Transverse colon (tissue), 4 donors: ENCODE measurements at regions not wholly inside any gene's neighbourhood (a gene's known extent, or its start where the extent isn't known, plus 50 kb on each side); places are given as distances from the start of the nearest gene placed in this dataset.

Experiments
- DNase-seq: peaks from one replicate; pipeline ENCODE4 v3.0.0-alpha.2; 2019
- H3K27ac ChIP-seq, 4 donors: fragments of 200-600 bp; sonication (generic); 2 replicates each; pipeline ENCODE4 v1.5.1; 2016 to 2018; ENCODE audit warnings: inconsistent platforms in 4 of 4
- H3K27me3 ChIP-seq: fragments of 200-600 bp; sonication (generic); 2 replicates; pipeline ENCODE4 v1.5.1; 2017; ENCODE audit warnings: inconsistent platforms
- H3K36me3 ChIP-seq, 4 donors: fragments of 200-600 bp; sonication (generic); 2 replicates each; pipeline ENCODE4 v1.5.1; 2017 to 2019; ENCODE audit warnings: inconsistent platforms in 4 of 4
- H3K4me1 ChIP-seq, 4 donors: fragments of 200-600 bp; sonication (generic); 2 replicates each; pipeline ENCODE4 v1.5.1; 2017 to 2020; ENCODE audit warnings: inconsistent platforms in 4 of 4
- H3K4me3 ChIP-seq, 4 donors: fragments of 200-600 bp; sonication (generic); 1 replicate in 1 of 4; 2 replicates in 3 of 4; pipeline versions ENCODE4 v1.5.1 to v1.6.1; 2017 to 2019; ENCODE audit warnings: inconsistent platforms in 4 of 4
- H3K9me3 ChIP-seq, 2 donors: fragments of 200-600 bp; sonication (generic); 2 replicates each; pipeline ENCODE4 v1.5.1; 2017 to 2019; ENCODE audit warnings: inconsistent platforms in 2 of 2
- CTCF ChIP-seq, 5 experiments: fragments of 200-600 bp in 3 of 5; fragments of 450-650 bp in 2 of 5; sonication (generic) in 3 of 5; IDR thresholded peaks; 1 replicate in 2 of 5; 2 replicates in 3 of 5; pipeline ENCODE4 v1.5.1; 2016 to 2017; ENCODE audit warnings: antibody characterized with exemption in 5 of 5, inconsistent platforms in 3 of 5, mild to moderate bottlenecking in 2 of 5, moderate library complexity in 1 of 5
- EP300 ChIP-seq: sonication (generic); formaldehyde crosslinking; IDR thresholded peaks from one replicate; pipeline ENCODE4 v1.6.1; 2017; ENCODE audit warnings: antibody characterized with exemption, low read depth
- POLR2A ChIP-seq: fragments of 450-650 bp; IDR thresholded peaks from one replicate; pipeline ENCODE4 v1.6.1; 2016; ENCODE audit warnings: antibody characterized with exemption, mild to moderate bottlenecking, moderate library complexity
- POLR2AphosphoS5 ChIP-seq, 3 donors: sonication (generic); formaldehyde crosslinking; IDR thresholded peaks; one replicate each; pipeline ENCODE4 v1.6.1; 2016; ENCODE audit warnings: antibody characterized with exemption in 3 of 3
- WGBS, 2 donors: methylation state at CpG; one replicate each; pipeline ENCODE4 v1.1.5; 2018; ENCODE audit warnings: low coverage in 1 of 2; 5-methylcytosine and 5-hydroxymethylcytosine counted together
- in situ Hi-C, 4 donors: fragments of 200-750 bp; cut with MboI; loops; one replicate each; pipeline versions ENCODE4 v1.15.0 to v1.15.1; 2017; ENCODE audit warnings: low sequenced_read_pairs in 3 of 4, low pct_ligation_motif_present in 1 of 4, low pct_unique_long_range_greater_than_20kb in 1 of 4
- intact Hi-C: fragments of 100-400 bp; cut with DNase I; formaldehyde crosslinking; loops from one replicate; pipeline ENCODE4 v1.15.1; 2023; ENCODE audit warnings: low total_unique reads

DNA sequence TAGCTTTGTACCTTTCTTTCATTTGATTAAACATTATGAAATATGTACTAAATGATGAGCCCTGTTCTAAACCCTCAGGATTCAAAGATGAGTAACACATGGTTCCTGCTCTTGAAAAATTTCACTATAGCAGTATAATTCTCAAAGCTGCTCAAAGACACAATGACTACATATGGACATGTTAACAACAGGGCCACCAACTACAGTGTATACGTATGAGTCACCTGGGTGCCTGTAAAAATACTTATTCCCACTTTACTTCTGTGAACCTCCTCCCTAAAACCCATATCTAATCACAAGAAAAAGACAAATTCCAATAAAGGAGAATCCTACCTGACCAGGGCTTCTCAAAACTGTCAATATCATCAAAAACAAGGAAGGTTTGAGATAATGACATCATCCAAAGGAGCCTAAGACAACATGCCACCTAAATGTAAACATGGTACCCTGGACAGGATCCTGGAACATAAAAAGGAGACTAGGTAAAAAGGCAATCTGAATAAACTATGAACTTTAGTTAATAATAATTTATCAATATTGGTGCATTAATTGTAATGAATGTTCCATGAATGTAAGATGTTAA lies 84.7 kb downstream of the FAM161A start:
- H3K36me3 ChIP-seq, result no peaks in the 10 kb centered on the region
- H3K4me3 ChIP-seq, result no peak overlapping the region
- intact Hi-C loops (no loop called here), in situ Hi-C loops (loop anchor here in 1 of 4 donors (10.0 kb wide), 1 partner anchor 224 kb away; no protein-coding TSS in a partner anchor)
- TF ChIP-seq EP300, result no peak
- TF ChIP-seq CTCF (IDR thresholded peaks at IDR 0.05), result no peak
- TF ChIP-seq POLR2AphosphoS5 (IDR thresholded peaks at IDR 0.05), result no peak
- no peak for TF ChIP-seq POLR2A
- no peak overlapping the region for H3K27ac ChIP-seq
- no peak for DNase-seq
- H3K27me3 ChIP-seq, result no peaks in the 10 kb centered on the region
- H3K4me1 ChIP-seq, result no peaks in the 10 kb centered on the region
- 86 to 91% methylated on average over 1 of the region's 1 CpG for WGBS, 2 donors
- no peaks in the 10 kb centered on the region for H3K9me3 ChIP-seq

DNA sequence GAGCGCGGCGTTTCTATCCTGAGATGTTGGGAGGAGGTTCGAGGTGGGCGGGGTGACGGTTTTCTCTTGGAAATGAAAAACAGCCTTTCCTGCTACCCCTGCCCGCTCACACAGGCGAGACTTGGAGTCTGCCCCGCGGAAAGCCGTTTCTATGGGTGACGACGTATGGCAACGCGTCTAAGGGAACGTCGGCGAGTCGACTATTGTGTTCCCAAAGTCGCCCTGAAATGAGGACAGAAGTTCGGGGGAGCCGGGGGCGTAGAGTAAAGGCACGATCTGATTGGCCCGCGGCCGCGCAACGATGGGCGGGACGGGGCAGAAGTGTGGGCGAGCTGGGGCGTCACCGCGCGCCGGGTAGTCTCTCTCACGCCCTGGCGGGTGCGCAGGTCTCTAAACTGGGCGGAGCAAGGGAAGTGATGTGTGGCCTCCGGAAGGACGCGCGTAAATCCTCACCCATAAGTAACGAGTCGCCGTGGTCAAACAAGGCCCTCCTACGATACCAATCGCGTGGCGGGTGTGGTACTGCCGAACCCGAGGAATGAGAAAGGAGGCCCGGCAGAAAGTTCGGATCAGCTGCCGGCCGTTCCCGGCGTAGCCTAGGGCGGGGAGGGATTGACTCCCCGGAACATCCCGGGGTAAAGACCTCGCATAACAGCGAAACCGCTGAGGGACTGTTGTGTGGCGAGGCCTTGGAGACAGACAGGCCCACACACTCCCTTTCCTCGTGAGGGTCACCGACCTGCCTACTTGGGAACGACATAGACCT lies 89.6 kb downstream of the FAM161A start:
- peak; percentile 97 for DNase-seq
- Histone ChIP-seq H3K4me1 (peaks cover 0 to 12% (median 3%) of the 10 kb centered on the region in 4 donors), H3K27ac (peak overlapping the region; percentile 94 to 99 (median 96)), H3K9me3 (no peaks in the 10 kb centered on the region), H3K4me3 (peak overlapping the region; percentile 57 to 84 (median 62)), H3K27me3 (no peaks in the 10 kb centered on the region), H3K36me3 (no peaks in the 10 kb centered on the region)
- peak; percentile 93 for TF ChIP-seq POLR2A
- peak; percentile 76 to 94 (median 93) for TF ChIP-seq POLR2AphosphoS5 (IDR thresholded peaks at IDR 0.05)
- no peak for TF ChIP-seq CTCF (IDR thresholded peaks at IDR 0.05)
- no peak for TF ChIP-seq EP300
- intact Hi-C loops (no loop called here), in situ Hi-C loops (loop anchor here in 1 of 4 donors (10.0 kb wide), 1 partner anchor 219 kb away; no protein-coding TSS in a partner anchor)
- WGBS, 2 donors, result 6% methylated on average over 56 of the region's 70 CpGs; no CpG with 5 or more reads in 1 of the 2 donors

- in situ Hi-C loops, result loop anchor here in 1 of 4 donors (10.0 kb wide), 1 partner anchor 219 kb away; no protein-coding TSS in a partner anchor
- H3K36me3 ChIP-seq, result no peaks in the 10 kb centered on the region
- TF ChIP-seq CTCF (IDR thresholded peaks at IDR 0.05) (no peak), POLR2A (no peak), POLR2AphosphoS5 (IDR thresholded peaks at IDR 0.05) (no peak), EP300 (no peak)
- DNase-seq, result peak; percentile 84
- H3K4me3 ChIP-seq, result peak overlapping the region; percentile 57 to 84 (median 62)
- H3K9me3 ChIP-seq, result no peaks in the 10 kb centered on the region
- H3K4me1 ChIP-seq, result peaks cover 0 to 12% (median 3%) of the 10 kb centered on the region in 4 donors
- H3K27ac ChIP-seq, result peak overlapping the region; percentile 94 to 99 (median 96)
- no peaks in the 10 kb centered on the region for H3K27me3 ChIP-seq
- WGBS, 2 donors, result 0% methylated on average over 23 of the region's 23 CpGs; no CpG with 5 or more reads in 1 of the 2 donors
- intact Hi-C loops, result no loop called here
These were observed 90.2 kb downstream of the FAM161A start for GRCh38 chr2:61763605-61764034.

DNA sequence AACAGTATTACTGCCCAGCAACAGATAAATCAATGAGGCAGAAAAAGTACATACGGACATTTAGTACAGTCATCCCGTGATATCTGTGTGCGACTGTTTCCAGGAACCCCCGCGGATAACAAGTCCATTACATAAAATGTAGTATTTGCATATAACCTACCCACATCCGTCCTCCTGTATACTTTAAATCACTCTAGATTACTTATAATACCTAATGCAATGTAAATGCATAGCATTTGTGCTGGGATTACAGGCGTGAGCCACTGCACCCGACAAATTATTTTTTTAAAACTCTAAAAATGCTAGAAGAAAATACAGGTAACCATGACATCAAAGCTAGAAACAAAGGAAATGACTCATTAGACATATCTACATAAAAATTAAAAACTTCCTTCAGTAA lies 91.6 kb downstream of the FAM161A start:
- H3K27me3 ChIP-seq, result no peaks in the 10 kb centered on the region
- H3K4me3 ChIP-seq, result no peak overlapping the region
- intact Hi-C loops, result no loop called here
- 67 to 85% methylated on average over 5 to 8 of the region's 8 CpGs for WGBS, 2 donors
- H3K4me1 ChIP-seq, result peaks cover 0 to 12% (median 3%) of the 10 kb centered on the region in 4 donors
- in situ Hi-C loops, result loop anchor here in 1 of 4 donors (10.0 kb wide), 1 partner anchor 217 kb away; no protein-coding TSS in a partner anchor
- no peak overlapping the region for H3K27ac ChIP-seq
- TF ChIP-seq POLR2AphosphoS5 (IDR thresholded peaks at IDR 0.05), result no peak
- no peak for TF ChIP-seq CTCF (IDR thresholded peaks at IDR 0.05)
- TF ChIP-seq EP300, result no peak
- no peak for TF ChIP-seq POLR2A
- no peaks in the 10 kb centered on the region for H3K9me3 ChIP-seq
- DNase-seq, result no peak
- H3K36me3 ChIP-seq, result no peaks in the 10 kb centered on the region
